Psoas muscle (tissue), 7 donors: ENCODE measurements at regions not wholly inside any gene's neighbourhood (a gene's known extent, or its start where the extent isn't known, plus 50 kb on each side); places are given as distances from the start of the nearest gene placed in this dataset.

Experiments
- ATAC-seq, 4 donors: fragments of 200-7000 bp; cut with Tn5 transposase; one replicate each; pipeline ENCODE4 v1.9.1; 2020; ENCODE audit warnings: moderate library complexity in 3 of 4, mild to moderate bottlenecking in 2 of 4
- DNase-seq, 2 donors: peaks; one replicate each; pipeline ENCODE4 v3.0.0-alpha.2; 2020
- H3K27ac ChIP-seq: fragments of 200-600 bp; one replicate; pipeline ENCODE4 v1.8.0; 2022
- H3K27me3 ChIP-seq, 3 donors: fragments of 200-600 bp in 1 of 3; one replicate each; pipeline versions ENCODE4 v1.6.1 to v1.8.0; 2013 to 2022; ENCODE audit warnings: low read length in 2 of 3, mild to moderate bottlenecking in 2 of 3, moderate library complexity in 1 of 3; ENCODE audit not compliant: insufficient read depth in 3 of 3
- H3K36me3 ChIP-seq, 2 donors: fragments of 200-600 bp in 1 of 2; one replicate each; pipeline versions ENCODE4 v1.6.1 to v1.8.0; 2013 to 2022; ENCODE audit warnings: low read depth in 1 of 2, mild to moderate bottlenecking in 1 of 2, moderate library complexity in 1 of 2; ENCODE audit not compliant: insufficient read depth in 1 of 2
- H3K4me1 ChIP-seq: fragments of 200-600 bp; one replicate; pipeline ENCODE4 v1.8.0; 2022
- H3K4me3 ChIP-seq: fragments of 200-600 bp; one replicate; pipeline ENCODE4 v1.8.0; 2022; ENCODE audit warnings: mild to moderate bottlenecking
- H3K9me3 ChIP-seq: fragments of 200-600 bp; one replicate; pipeline ENCODE4 v1.8.0; 2022
- WGBS, 3 donors: extraction: QIAGEN DNeasy Blood & Tissue Kit; methylation state at CpG; one replicate each; pipeline versions ENCODE4 v1.1.6 to v1.1.7; 2013; 5-methylcytosine and 5-hydroxymethylcytosine counted together
- intact Hi-C, 2 donors: fragments of 100-400 bp; cut with DNase I; formaldehyde crosslinking; loops; one replicate each; pipeline versions ENCODE4 v1.11.0 to v1.14.2; 2022
- TF ChIP-seq, protein P1 (sequence below): fragments of 200-600 bp; IDR thresholded peaks from one replicate; pipeline ENCODE4 v1.8.0; 2022; ENCODE audit warnings: antibody characterized with exemption
- donor health status: healthy with polysubstance abuse.
- donor health status: DM: no; HTN: no; CAD: no; lungs with moderate emphysema.
- donor health status: Bipolar disorder and iron deficiency.
- donor health status: healthy.
- donor health status: DM: yes; HTN: yes; CAD: no.
- donor health status: DM: no; HTN: no; CAD: no.
- donor health status: DM: yes; HTN: yes; CAD: no.

GRCh38 chr9:93731963-93732362 is 155.6 kb downstream of the PHF2 start:
- H3K27ac ChIP-seq: no peak overlapping the region
- H3K36me3 ChIP-seq: no peaks in the 10 kb centered on the region
- peaks cover 0 to 15% (median 0%) of the 10 kb centered on the region in 3 donors for H3K27me3 ChIP-seq
- no peaks in the 10 kb centered on the region for H3K4me1 ChIP-seq
- TF ChIP-seq, protein P1, sequence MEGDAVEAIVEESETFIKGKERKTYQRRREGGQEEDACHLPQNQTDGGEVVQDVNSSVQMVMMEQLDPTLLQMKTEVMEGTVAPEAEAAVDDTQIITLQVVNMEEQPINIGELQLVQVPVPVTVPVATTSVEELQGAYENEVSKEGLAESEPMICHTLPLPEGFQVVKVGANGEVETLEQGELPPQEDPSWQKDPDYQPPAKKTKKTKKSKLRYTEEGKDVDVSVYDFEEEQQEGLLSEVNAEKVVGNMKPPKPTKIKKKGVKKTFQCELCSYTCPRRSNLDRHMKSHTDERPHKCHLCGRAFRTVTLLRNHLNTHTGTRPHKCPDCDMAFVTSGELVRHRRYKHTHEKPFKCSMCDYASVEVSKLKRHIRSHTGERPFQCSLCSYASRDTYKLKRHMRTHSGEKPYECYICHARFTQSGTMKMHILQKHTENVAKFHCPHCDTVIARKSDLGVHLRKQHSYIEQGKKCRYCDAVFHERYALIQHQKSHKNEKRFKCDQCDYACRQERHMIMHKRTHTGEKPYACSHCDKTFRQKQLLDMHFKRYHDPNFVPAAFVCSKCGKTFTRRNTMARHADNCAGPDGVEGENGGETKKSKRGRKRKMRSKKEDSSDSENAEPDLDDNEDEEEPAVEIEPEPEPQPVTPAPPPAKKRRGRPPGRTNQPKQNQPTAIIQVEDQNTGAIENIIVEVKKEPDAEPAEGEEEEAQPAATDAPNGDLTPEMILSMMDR: no peak
- DNase-seq: no peak
- H3K4me3 ChIP-seq: no peak overlapping the region
- ATAC-seq: no peak
- 31 to 45% (median 37%) methylated on average over 1 of the region's 1 CpG for WGBS, 3 donors
- peaks cover 7% of the 10 kb centered on the region for H3K9me3 ChIP-seq
- intact Hi-C loops: no loop called here

GRCh38 chr9:93730648-93731047 is 154.3 kb downstream of the PHF2 start:
- H3K4me1 ChIP-seq: no peaks in the 10 kb centered on the region
- intact Hi-C loops: no loop called here
- ATAC-seq: no peak
- peaks cover 0 to 15% (median 0%) of the 10 kb centered on the region in 3 donors for H3K27me3 ChIP-seq
- DNase-seq: no peak
- no peak overlapping the region for H3K4me3 ChIP-seq
- H3K36me3 ChIP-seq: no peaks in the 10 kb centered on the region
- 61 to 69% (median 61%) methylated on average over 8 of the region's 8 CpGs for WGBS, 3 donors
- H3K27ac ChIP-seq: no peak overlapping the region
- TF ChIP-seq, protein P1: no peak
- peaks cover 7% of the 10 kb centered on the region for H3K9me3 ChIP-seq

DNA sequence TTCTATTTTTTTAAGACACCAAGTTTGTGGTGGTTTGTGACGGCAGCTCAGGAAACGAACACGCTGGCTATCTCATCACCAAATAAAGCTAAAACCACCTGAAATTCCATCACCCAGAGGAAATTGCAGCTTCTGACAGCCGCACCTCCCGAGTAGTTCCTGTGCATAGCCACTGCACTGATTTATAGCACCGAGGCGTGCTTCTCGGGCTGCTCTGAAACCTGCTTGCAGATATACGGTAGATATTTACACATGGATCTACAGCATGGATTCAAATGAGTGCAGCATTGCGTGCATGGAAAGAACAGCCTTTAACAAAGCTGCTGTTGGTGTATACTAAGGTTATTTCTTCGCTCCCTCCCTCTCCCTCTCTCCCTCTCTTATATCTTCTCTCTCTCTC is 153.8 kb downstream of the PHF2 start:
- Histone ChIP-seq H3K27me3 (peaks cover 0 to 15% (median 0%) of the 10 kb centered on the region in 3 donors), H3K4me1 (no peaks in the 10 kb centered on the region), H3K4me3 (no peak overlapping the region), H3K9me3 (peaks cover 6% of the 10 kb centered on the region), H3K36me3 (no peaks in the 10 kb centered on the region), H3K27ac (no peak overlapping the region)
- DNase-seq: no peak
- ATAC-seq: no peak
- WGBS, 3 donors: 33 to 40% (median 35%) methylated on average over 11 of the region's 11 CpGs
- TF ChIP-seq, protein P1: no peak
- intact Hi-C loops: no loop called here
